NCI-H82 (cell line): ENCODE measurements at regions not wholly inside any gene's neighbourhood (a gene's known extent, or its start where the extent isn't known, plus 50 kb on each side); places are given as distances from the start of the nearest gene placed in this dataset.
A peak's percentile ranks its signal among the peaks of the same experiment; 100 is the strongest.
"Not testable (repeated sequence)": the region's sequence is repeated elsewhere in the genome, so short reads cannot be mapped to it uniquely, and the experiment has no call there.

Experiments
- DNase-seq: peaks from one replicate; lab custom pipeline; 2025; lab: John Stamatoyannopoulos, UW

GRCh38 chr13:89486065-89486464, 1814.9 kb downstream of the SLITRK5 start:
- peak; percentile 40 for DNase-seq

- no peak for DNase-seq
Observed at GRCh38 chr13:89486709-89487108, 1815.5 kb downstream of the SLITRK5 start.

- DNase-seq: no peak
Observed at GRCh38 chr13:89490661-89491060, 1819.5 kb downstream of the SLITRK5 start.

- DNase-seq: no peak
Observed at GRCh38 chr13:89496478-89496877, 1825.3 kb downstream of the SLITRK5 start.

GRCh38 chr13:89497658-89498057, 1826.5 kb downstream of the SLITRK5 start:
- DNase-seq: no peak

- no peak for DNase-seq
Observed at GRCh38 chr13:89502286-89502685, 1831.1 kb downstream of the SLITRK5 start.

GRCh38 chr13:89514534-89515312, 1832.8 kb upstream of the MIR17HG start:
- peak; percentile 89 for DNase-seq

- DNase-seq: no peak
Observed at GRCh38 chr13:89515948-89516347, 1831.5 kb upstream of the MIR17HG start.

- no peak for DNase-seq
Observed at GRCh38 chr13:89518289-89519077, 1829.0 kb upstream of the MIR17HG start.

GRCh38 chr13:89520468-89520867, 1827.0 kb upstream of the MIR17HG start:
- no peak for DNase-seq

- DNase-seq: not testable (repeated sequence)
Observed at GRCh38 chr13:89521672-89522071, 1825.8 kb upstream of the MIR17HG start.

GRCh38 chr13:89541091-89542030, 1806.1 kb upstream of the MIR17HG start:
- no peak for DNase-seq

- DNase-seq: no peak
Observed at GRCh38 chr13:89550938-89551337, 1796.5 kb upstream of the MIR17HG start.

GRCh38 chr13:89554801-89555200, 1792.7 kb upstream of the MIR17HG start:
- DNase-seq: no peak

GRCh38 chr13:89565476-89566100, 1781.9 kb upstream of the MIR17HG start:
- DNase-seq: no peak

- DNase-seq: no peak
Observed at GRCh38 chr13:89567025-89567424, 1780.5 kb upstream of the MIR17HG start.

GRCh38 chr13:89568276-89568675, 1779.2 kb upstream of the MIR17HG start:
- no peak for DNase-seq

- DNase-seq: peak; percentile 98
Observed at GRCh38 chr13:89568746-89569145, 1778.7 kb upstream of the MIR17HG start.

GRCh38 chr13:89571676-89572075, 1775.8 kb upstream of the MIR17HG start:
- DNase-seq: no peak

GRCh38 chr13:89574077-89574476, 1773.4 kb upstream of the MIR17HG start:
- no peak for DNase-seq

GRCh38 chr13:89577301-89577700, 1770.2 kb upstream of the MIR17HG start:
- no peak for DNase-seq
